ENCODE measurements at regions not wholly inside any gene's neighbourhood (a gene's known extent, or its start where the extent isn't known, plus 50 kb on each side); places are given as distances from the start of the nearest gene placed in this dataset.

- TF ChIP-seq, protein P1, sequence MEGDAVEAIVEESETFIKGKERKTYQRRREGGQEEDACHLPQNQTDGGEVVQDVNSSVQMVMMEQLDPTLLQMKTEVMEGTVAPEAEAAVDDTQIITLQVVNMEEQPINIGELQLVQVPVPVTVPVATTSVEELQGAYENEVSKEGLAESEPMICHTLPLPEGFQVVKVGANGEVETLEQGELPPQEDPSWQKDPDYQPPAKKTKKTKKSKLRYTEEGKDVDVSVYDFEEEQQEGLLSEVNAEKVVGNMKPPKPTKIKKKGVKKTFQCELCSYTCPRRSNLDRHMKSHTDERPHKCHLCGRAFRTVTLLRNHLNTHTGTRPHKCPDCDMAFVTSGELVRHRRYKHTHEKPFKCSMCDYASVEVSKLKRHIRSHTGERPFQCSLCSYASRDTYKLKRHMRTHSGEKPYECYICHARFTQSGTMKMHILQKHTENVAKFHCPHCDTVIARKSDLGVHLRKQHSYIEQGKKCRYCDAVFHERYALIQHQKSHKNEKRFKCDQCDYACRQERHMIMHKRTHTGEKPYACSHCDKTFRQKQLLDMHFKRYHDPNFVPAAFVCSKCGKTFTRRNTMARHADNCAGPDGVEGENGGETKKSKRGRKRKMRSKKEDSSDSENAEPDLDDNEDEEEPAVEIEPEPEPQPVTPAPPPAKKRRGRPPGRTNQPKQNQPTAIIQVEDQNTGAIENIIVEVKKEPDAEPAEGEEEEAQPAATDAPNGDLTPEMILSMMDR (IDR thresholded peaks at IDR 0.05; ENCODE audit: insufficient read depth, low read length, poor library complexity, severe bottlenecking), result no peak
- H3K4me3 ChIP-seq (replicated peaks; ENCODE audit: low read depth, low read length), result no peak overlapping the region
- H3K27me3 ChIP-seq (replicated peaks; ENCODE audit: control insufficient read depth, insufficient read depth, low read length), result no peaks in the 10 kb centered on the region
- H3K36me3 ChIP-seq (ENCODE audit: control insufficient read depth, insufficient read depth, low read length), result no peaks in the 10 kb centered on the region
- DNase-seq (ENCODE audit: extremely low read depth, insufficient read length), result no peak
Observed at GRCh38 chrX:42967681-42968300, 189.8 kb upstream of the PPP1R2C start.

DNA sequence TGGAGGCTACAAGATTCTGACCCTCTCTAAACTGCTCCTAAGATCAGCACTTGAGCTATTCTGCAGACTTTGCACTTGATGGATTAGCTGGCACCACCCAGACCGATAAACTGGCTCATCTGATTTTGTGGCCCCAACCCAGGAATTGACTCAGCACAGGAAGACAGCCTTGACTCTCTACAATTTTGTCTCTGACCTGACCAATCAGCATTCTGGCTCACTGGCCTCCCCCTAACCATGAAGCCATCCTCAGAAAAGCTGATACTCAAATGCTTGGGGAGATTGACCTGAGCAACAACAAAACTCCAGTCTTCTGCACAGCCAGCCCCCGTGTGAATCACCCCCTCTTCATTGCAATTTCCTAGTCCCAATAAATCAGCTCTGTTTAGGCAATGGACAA lies 195.4 kb upstream of the PPP1R2C start:
- TF ChIP-seq, protein P1 (IDR thresholded peaks at IDR 0.05; ENCODE audit: insufficient read depth, low read length, poor library complexity, severe bottlenecking), result no peak
- no peaks in the 10 kb centered on the region for H3K27me3 ChIP-seq (replicated peaks; ENCODE audit: control insufficient read depth, insufficient read depth, low read length)
- H3K4me3 ChIP-seq (replicated peaks; ENCODE audit: low read depth, low read length), result no peak overlapping the region
- H3K36me3 ChIP-seq (ENCODE audit: control insufficient read depth, insufficient read depth, low read length), result no peaks in the 10 kb centered on the region
- no peak for DNase-seq (ENCODE audit: extremely low read depth, insufficient read length)

DNA sequence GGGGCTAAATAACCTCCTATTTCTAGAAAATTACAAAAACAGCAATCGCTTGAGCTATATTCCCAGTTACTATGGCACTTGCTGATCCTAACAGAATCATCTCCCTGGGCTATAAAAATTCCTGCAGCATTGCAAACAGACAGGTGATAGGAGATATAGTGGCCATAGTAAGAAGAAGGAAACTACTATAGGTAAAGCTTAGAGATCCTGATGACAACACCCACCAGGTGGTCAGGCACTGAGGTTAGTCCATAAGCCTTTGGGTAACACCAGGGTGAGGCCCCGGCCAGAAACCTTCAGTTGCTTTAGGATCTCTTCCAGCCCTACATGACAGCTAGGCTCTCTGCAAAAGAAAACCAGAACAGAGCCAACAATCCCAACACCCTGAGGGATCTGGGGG lies 197.9 kb upstream of the PPP1R2C start:
- H3K27me3 ChIP-seq (replicated peaks; ENCODE audit: control insufficient read depth, insufficient read depth, low read length), result no peaks in the 10 kb centered on the region
- H3K4me3 ChIP-seq (replicated peaks; ENCODE audit: low read depth, low read length), result no peak overlapping the region
- TF ChIP-seq, protein P1 (IDR thresholded peaks at IDR 0.05; ENCODE audit: insufficient read depth, low read length, poor library complexity, severe bottlenecking), result no peak
- H3K36me3 ChIP-seq (ENCODE audit: control insufficient read depth, insufficient read depth, low read length), result no peaks in the 10 kb centered on the region
- no peak for DNase-seq (ENCODE audit: extremely low read depth, insufficient read length)

DNA sequence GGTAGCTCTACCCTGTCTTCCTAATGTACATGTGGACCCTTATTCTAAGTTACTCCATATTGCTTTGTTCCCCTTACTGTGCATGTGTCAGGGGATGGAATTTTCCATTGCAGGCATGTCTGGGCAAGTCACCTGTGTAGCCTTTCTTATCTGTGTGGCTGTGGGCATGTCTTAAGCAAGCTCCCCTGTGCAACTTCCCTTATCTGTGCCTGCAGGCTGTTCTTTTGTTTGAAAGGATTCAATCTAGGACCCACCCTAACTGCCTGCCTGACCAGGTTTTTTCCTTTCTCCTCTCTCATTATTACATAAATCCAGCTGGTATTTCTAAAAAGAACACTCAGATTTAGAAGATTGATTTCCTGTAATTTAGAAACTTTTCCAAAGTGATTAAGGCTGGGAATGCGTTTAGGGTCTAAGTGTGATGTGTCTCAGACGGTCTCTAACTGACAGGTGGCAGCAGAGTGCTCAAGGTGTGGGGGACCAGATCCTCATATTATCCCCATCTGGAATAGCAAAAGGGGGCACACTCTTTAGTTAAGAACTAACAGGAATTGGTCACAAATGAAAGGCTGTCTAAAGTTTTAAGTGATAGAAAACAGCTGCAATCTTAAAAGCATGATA lies 198.9 kb upstream of the PPP1R2C start:
- no peak for DNase-seq (ENCODE audit: extremely low read depth, insufficient read length)
- TF ChIP-seq, protein P1 (IDR thresholded peaks at IDR 0.05; ENCODE audit: insufficient read depth, low read length, poor library complexity, severe bottlenecking), result no peak
- Histone ChIP-seq H3K4me3 (replicated peaks; ENCODE audit: low read depth, low read length) (no peak overlapping the region), H3K36me3 (ENCODE audit: control insufficient read depth, insufficient read depth, low read length) (no peaks in the 10 kb centered on the region), H3K27me3 (replicated peaks; ENCODE audit: control insufficient read depth, insufficient read depth, low read length) (no peaks in the 10 kb centered on the region)

DNA sequence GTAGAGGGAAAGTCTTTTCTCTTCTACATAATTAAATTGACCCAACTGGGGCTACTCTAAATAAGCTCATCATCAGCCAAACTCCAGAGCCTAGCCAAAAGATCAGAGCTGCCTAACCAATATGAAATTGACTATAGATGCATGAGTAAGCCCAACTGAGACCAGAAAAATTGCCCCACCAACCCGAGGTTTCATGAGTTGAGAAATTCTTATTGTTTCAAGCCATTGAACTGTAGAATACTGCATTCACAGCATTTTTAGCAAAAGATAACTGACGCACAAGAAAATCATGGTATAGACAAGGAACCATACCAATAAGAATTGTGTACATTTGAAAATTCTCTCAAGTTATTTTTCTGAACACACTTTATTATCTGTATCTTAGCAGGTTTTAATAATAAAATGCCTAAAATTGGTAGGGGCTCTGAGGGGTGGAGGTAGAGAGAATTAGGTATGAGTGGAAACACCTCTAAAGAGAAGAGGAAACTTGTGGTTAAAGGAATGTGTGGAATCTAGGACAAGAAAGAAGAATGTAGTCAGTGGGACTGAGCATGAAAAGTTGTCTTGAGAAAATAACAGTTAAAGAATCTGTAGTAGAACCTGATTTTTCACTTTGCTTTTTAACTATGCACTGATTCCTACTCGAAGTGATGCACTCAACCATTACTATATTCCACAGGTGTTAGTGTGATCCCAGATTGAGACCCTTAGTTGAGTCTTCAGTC lies 200.9 kb upstream of the PPP1R2C start:
- no peaks in the 10 kb centered on the region for H3K27me3 ChIP-seq (replicated peaks; ENCODE audit: control insufficient read depth, insufficient read depth, low read length)
- H3K4me3 ChIP-seq (replicated peaks; ENCODE audit: low read depth, low read length), result no peak overlapping the region
- no peaks in the 10 kb centered on the region for H3K36me3 ChIP-seq (ENCODE audit: control insufficient read depth, insufficient read depth, low read length)
- DNase-seq (ENCODE audit: extremely low read depth, insufficient read length), result no peak
- TF ChIP-seq, protein P1 (IDR thresholded peaks at IDR 0.05; ENCODE audit: insufficient read depth, low read length, poor library complexity, severe bottlenecking), result no peak
